ENCODE measurements at regions not wholly inside any gene's neighbourhood (a gene's known extent, or its start where the extent isn't known, plus 50 kb on each side); places are given as distances from the start of the nearest gene placed in this dataset.

GRCh38 chr10:61554925-61555324, 101.7 kb upstream of the TMEM26 start:
- H3K4me3 ChIP-seq: no peak overlapping the region
- 93 to 100% methylated on average over 1 to 5 of the region's 5 CpGs for WGBS, 2 donors (ENCODE audit: low coverage in 1 of 2)
- ATAC-seq: no peak

GRCh38 chr10:61549861-61550260, 96.7 kb upstream of the TMEM26 start:
- H3K9me3 ChIP-seq: no peaks in the 10 kb centered on the region
- H3K4me1 ChIP-seq: peaks cover 0 to 8% (median 0%) of the 10 kb centered on the region in 3 donors
- H3K4me3 ChIP-seq: no peak overlapping the region
- H3K27me3 ChIP-seq: no peaks in the 10 kb centered on the region
- no peak overlapping the region for H3K27ac ChIP-seq
- ATAC-seq: no peak
- WGBS, 2 donors (ENCODE audit: low coverage in 1 of 2): 48 to 54% methylated on average over 3 of the region's 3 CpGs
- TF ChIP-seq POLR2AphosphoS5 (IDR thresholded peaks at IDR 0.05) (no peak), EP300 (IDR thresholded peaks at IDR 0.05) (no peak), POLR2A (IDR thresholded peaks at IDR 0.05) (no peak), CTCF (IDR thresholded peaks at IDR 0.05) (no peak)
- no peaks in the 10 kb centered on the region for H3K36me3 ChIP-seq

More at GRCh38 chr10:61554925-61555324, 101.7 kb upstream of the TMEM26 start:
- Histone ChIP-seq H3K4me1 (peaks cover 0 to 5% (median 0%) of the 10 kb centered on the region in 3 donors), H3K36me3 (no peaks in the 10 kb centered on the region), H3K27me3 (no peaks in the 10 kb centered on the region), H3K9me3 (no peaks in the 10 kb centered on the region), H3K27ac (no peak overlapping the region)
- TF ChIP-seq EP300 (IDR thresholded peaks at IDR 0.05) (no peak), CTCF (IDR thresholded peaks at IDR 0.05) (no peak), POLR2A (IDR thresholded peaks at IDR 0.05) (no peak), POLR2AphosphoS5 (IDR thresholded peaks at IDR 0.05) (no peak)

GRCh38 chr10:61548364-61548763, 95.2 kb upstream of the TMEM26 start:
- ATAC-seq: no peak
- Histone ChIP-seq H3K4me3 (no peak overlapping the region), H3K4me1 (peaks cover 0 to 8% (median 0%) of the 10 kb centered on the region in 3 donors), H3K9me3 (no peaks in the 10 kb centered on the region), H3K36me3 (no peaks in the 10 kb centered on the region), H3K27me3 (no peaks in the 10 kb centered on the region), H3K27ac (no peak overlapping the region)
- 63 to 89% methylated on average over 2 to 4 of the region's 4 CpGs for WGBS, 2 donors (ENCODE audit: low coverage in 1 of 2)
- TF ChIP-seq POLR2A (IDR thresholded peaks at IDR 0.05) (no peak), POLR2AphosphoS5 (IDR thresholded peaks at IDR 0.05) (no peak), CTCF (IDR thresholded peaks at IDR 0.05) (no peak), EP300 (IDR thresholded peaks at IDR 0.05) (no peak)

GRCh38 chr10:61547297-61547696, 94.1 kb upstream of the TMEM26 start:
- ATAC-seq: no peak
- TF ChIP-seq CTCF (IDR thresholded peaks at IDR 0.05) (no peak), POLR2AphosphoS5 (IDR thresholded peaks at IDR 0.05) (no peak), POLR2A (IDR thresholded peaks at IDR 0.05) (no peak), EP300 (IDR thresholded peaks at IDR 0.05) (no peak)
- WGBS, 2 donors (ENCODE audit: low coverage in 1 of 2): 100% methylated on average over 1 of the region's 1 CpG
- H3K4me3 ChIP-seq: no peak overlapping the region
- peaks cover 0 to 8% (median 0%) of the 10 kb centered on the region in 3 donors for H3K4me1 ChIP-seq
- H3K27ac ChIP-seq: no peak overlapping the region
- no peaks in the 10 kb centered on the region for H3K27me3 ChIP-seq
- H3K9me3 ChIP-seq: no peaks in the 10 kb centered on the region
- H3K36me3 ChIP-seq: no peaks in the 10 kb centered on the region

- Histone ChIP-seq H3K4me3 (no peak overlapping the region), H3K27me3 (no peaks in the 10 kb centered on the region), H3K27ac (no peak overlapping the region), H3K36me3 (no peaks in the 10 kb centered on the region), H3K4me1 (peaks cover 0 to 6% (median 0%) of the 10 kb centered on the region in 3 donors), H3K9me3 (no peaks in the 10 kb centered on the region)
- WGBS, 2 donors (ENCODE audit: low coverage in 1 of 2): 73 to 100% methylated on average over 1 of the region's 1 CpG
- ATAC-seq: no peak
- TF ChIP-seq POLR2A (IDR thresholded peaks at IDR 0.05) (no peak), EP300 (IDR thresholded peaks at IDR 0.05) (no peak), POLR2AphosphoS5 (IDR thresholded peaks at IDR 0.05) (no peak), CTCF (IDR thresholded peaks at IDR 0.05) (no peak)
These were observed 92.0 kb upstream of the TMEM26 start for GRCh38 chr10:61545170-61545569.
